ENCODE measurements at regions not wholly inside any gene's neighbourhood (a gene's known extent, or its start where the extent isn't known, plus 50 kb on each side); places are given as distances from the start of the nearest gene placed in this dataset.
A peak's percentile ranks its signal among the peaks of the same experiment; 100 is the strongest.

- Histone ChIP-seq H3K4me3 (no peak overlapping the region), H3K4me1 (peaks cover 0 to 16% (median 6%) of the 10 kb centered on the region in 4 donors), H3K36me3 (no peaks in the 10 kb centered on the region), H3K27me3 (peaks cover 0 to 21% (median 0%) of the 10 kb centered on the region in 4 donors), H3K9me3 (peaks cover 0 to 5% (median 0%) of the 10 kb centered on the region in 4 donors), H3K27ac (replicated peaks in 1 of 4) (peak overlapping the region; percentile 43 to 62 (median 52))
- no peak for TF ChIP-seq CTCF (IDR thresholded peaks at IDR 0.05)
- TF ChIP-seq POLR2AphosphoS5 (IDR thresholded peaks at IDR 0.05): peak; percentile 54 to 59
- intact Hi-C loops (cut with DNase I): no loop called here
- no peak for DNase-seq (ENCODE audit: extremely low spot score)
- WGBS: 82% methylated on average over 9 of the region's 9 CpGs
Measured at GRCh38 chr14:95389471-95390011, 69.8 kb upstream of the CLMN start.

GRCh38 chr14:95388699-95389098 is 69.0 kb upstream of the CLMN start:
- Histone ChIP-seq H3K4me3 (no peak overlapping the region), H3K4me1 (peaks cover 0 to 16% (median 6%) of the 10 kb centered on the region in 4 donors), H3K27me3 (peaks cover 0 to 21% (median 0%) of the 10 kb centered on the region in 4 donors), H3K9me3 (peaks cover 0 to 5% (median 0%) of the 10 kb centered on the region in 4 donors), H3K36me3 (no peaks in the 10 kb centered on the region), H3K27ac (replicated peaks in 1 of 4) (peak overlapping the region in 2 of 4 donors; percentile 50 to 51)
- WGBS: 80% methylated on average over 4 of the region's 4 CpGs
- DNase-seq (ENCODE audit: extremely low spot score): no peak
- no peak for TF ChIP-seq CTCF (IDR thresholded peaks at IDR 0.05)
- no peak for TF ChIP-seq POLR2AphosphoS5 (IDR thresholded peaks at IDR 0.05)
- intact Hi-C loops (cut with DNase I): no loop called here

GRCh38 chr14:95387826-95388445 is 68.2 kb upstream of the CLMN start:
- peaks cover 0 to 21% (median 0%) of the 10 kb centered on the region in 4 donors for H3K27me3 ChIP-seq
- H3K9me3 ChIP-seq: peaks cover 0 to 5% (median 0%) of the 10 kb centered on the region in 4 donors
- no peaks in the 10 kb centered on the region for H3K36me3 ChIP-seq
- no peak overlapping the region for H3K27ac ChIP-seq (replicated peaks in 1 of 4)
- intact Hi-C loops (cut with DNase I): no loop called here
- no peak overlapping the region for H3K4me3 ChIP-seq
- 83% methylated on average over 7 of the region's 7 CpGs for WGBS
- TF ChIP-seq CTCF (IDR thresholded peaks at IDR 0.05) (no peak), POLR2A (IDR thresholded peaks at IDR 0.05; ENCODE audit: low read depth) (no peak), POLR2AphosphoS5 (IDR thresholded peaks at IDR 0.05) (no peak), EP300 (IDR thresholded peaks at IDR 0.05) (no peak)
- H3K4me1 ChIP-seq: peaks cover 0 to 16% (median 6%) of the 10 kb centered on the region in 4 donors
- no peak for DNase-seq (ENCODE audit: extremely low spot score)

- no peaks in the 10 kb centered on the region for H3K36me3 ChIP-seq
- no peak for DNase-seq (ENCODE audit: extremely low spot score)
- H3K27ac ChIP-seq (replicated peaks in 1 of 4): no peak overlapping the region
- 68% methylated on average over 6 of the region's 6 CpGs for WGBS
- no peak overlapping the region for H3K4me3 ChIP-seq
- TF ChIP-seq CTCF (IDR thresholded peaks at IDR 0.05) (no peak), POLR2A (IDR thresholded peaks at IDR 0.05; ENCODE audit: low read depth) (no peak), EP300 (IDR thresholded peaks at IDR 0.05) (no peak), POLR2AphosphoS5 (IDR thresholded peaks at IDR 0.05) (no peak)
- intact Hi-C loops (cut with DNase I): no loop called here
- H3K9me3 ChIP-seq: peaks cover 0 to 5% (median 0%) of the 10 kb centered on the region in 4 donors
- H3K27me3 ChIP-seq: peaks cover 0 to 21% (median 0%) of the 10 kb centered on the region in 4 donors
- H3K4me1 ChIP-seq: peaks cover 0 to 16% (median 6%) of the 10 kb centered on the region in 4 donors
Measured at GRCh38 chr14:95386536-95387095, 66.9 kb upstream of the CLMN start.
